OCI-LY7 (cell line): ENCODE measurements at regions not wholly inside any gene's neighbourhood (a gene's known extent, or its start where the extent isn't known, plus 50 kb on each side); places are given as distances from the start of the nearest gene placed in this dataset.

Experiments used
- CTCF ChIP-seq: fragments of 200-600 bp; sonication (generic); conservative IDR thresholded peaks from 2 replicates; pipeline ENCODE4 v1.5.1; 2014; ENCODE audit warnings: mild to moderate bottlenecking, antibody characterized with exemption, low read length, moderate library complexity, mixed read lengths
- EZH2phosphoT487 ChIP-seq: fragments of 200-600 bp; sonication (generic); IDR thresholded peaks from 2 replicates; pipeline ENCODE4 v1.6.1; 2018; ENCODE audit warnings: low read depth, borderline replicate concordance, mild to moderate bottlenecking, mixed run types, antibody characterized with exemption, low read length, moderate library complexity, mixed read lengths

- TF ChIP-seq CTCF (no peak), EZH2phosphoT487 (no peak)
Observed at GRCh38 chr11:129267716-129268115, 75.6 kb upstream of the ARHGAP32 start.
